Stimulated activated naive CD8-positive, alpha-beta T cell treated with anti-CD3 and anti-CD28 coated beads, Interleukin-15, Interleukin-2, amounts not matched to agents 100 ng/mL and 50 ng/mL, for 24 hours (primary cell): ENCODE measurements at regions not wholly inside any gene's neighbourhood (a gene's known extent, or its start where the extent isn't known, plus 50 kb on each side); places are given as distances from the start of the nearest gene placed in this dataset.

ENCODE experiments used
- H3K27ac Mint-ChIP-seq: one replicate; pipeline ENCODE4 v1.8.0; 2021; ENCODE audit warnings: mild to moderate bottlenecking, mixed read lengths
- H3K27me3 Mint-ChIP-seq: one replicate; pipeline ENCODE4 v1.8.0; 2021; ENCODE audit warnings: mixed read lengths
- H3K36me3 Mint-ChIP-seq: one replicate; pipeline ENCODE4 v1.8.0; 2021; ENCODE audit warnings: low read depth, mixed read lengths
- H3K4me1 Mint-ChIP-seq: one replicate; pipeline ENCODE4 v1.8.0; 2021; ENCODE audit warnings: low read depth, mixed read lengths
- H3K4me3 Mint-ChIP-seq: one replicate; pipeline ENCODE4 v1.8.0; 2021; ENCODE audit warnings: mild to moderate bottlenecking, mixed read lengths
- H3K9me3 Mint-ChIP-seq: one replicate; pipeline ENCODE4 v1.8.0; 2021; ENCODE audit warnings: mixed read lengths

DNA sequence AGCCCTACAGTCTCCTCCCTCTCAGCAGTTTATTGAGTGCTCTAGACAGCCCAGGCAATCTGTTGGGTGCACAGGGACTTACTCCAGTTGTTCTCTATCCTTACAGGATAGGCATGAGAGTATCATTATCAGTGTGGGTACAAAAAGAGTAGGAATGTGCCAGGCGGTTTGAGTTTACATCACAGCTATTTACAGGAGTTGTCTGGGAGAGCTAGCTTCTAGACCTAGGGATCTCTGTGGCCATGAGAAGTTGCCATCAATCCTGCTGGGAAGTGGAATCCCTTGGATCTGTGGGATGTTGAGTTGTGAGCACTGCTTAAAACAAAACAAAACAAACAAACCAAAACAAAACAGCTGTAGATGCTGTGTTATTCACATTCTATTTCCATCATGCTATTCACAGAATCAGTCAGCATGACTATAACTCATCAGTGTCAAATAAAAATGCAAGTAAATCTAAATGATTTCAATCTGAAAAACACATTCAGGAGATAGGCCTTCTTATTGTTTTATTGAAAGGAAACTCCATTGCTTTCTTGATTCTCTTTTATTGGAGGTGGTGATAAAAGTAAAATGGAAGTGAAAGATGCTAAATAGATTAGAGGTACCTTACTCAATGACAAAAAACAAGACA is 552.4 kb upstream of the ZNF608 start:
- Mint-ChIP-seq H3K36me3 (no peaks in the 10 kb centered on the region), H3K4me1 (no peaks in the 10 kb centered on the region), H3K4me3 (no peak overlapping the region), H3K9me3 (peaks cover 8% of the 10 kb centered on the region), H3K27ac (no peak overlapping the region), H3K27me3 (no peaks in the 10 kb centered on the region)

DNA sequence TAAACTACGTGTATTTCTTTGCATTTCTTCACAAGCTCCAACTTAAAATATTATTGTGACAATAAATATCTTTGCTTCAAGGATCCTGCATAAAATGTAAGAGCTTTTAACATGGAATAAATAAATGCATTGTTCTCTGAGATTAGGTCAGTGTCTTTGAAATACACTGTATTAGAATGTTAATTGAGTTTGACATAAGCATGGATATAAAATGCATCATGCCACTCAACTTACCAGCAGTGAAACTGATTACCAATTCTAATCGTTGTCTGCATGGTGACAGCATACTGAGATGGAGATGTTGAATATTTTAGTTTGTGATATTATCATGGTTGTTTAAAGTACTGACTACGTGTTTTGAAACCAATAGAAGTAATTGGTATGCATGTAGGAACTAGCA is 555.3 kb upstream of the ZNF608 start:
- Mint-ChIP-seq H3K27ac (no peak overlapping the region), H3K4me1 (no peaks in the 10 kb centered on the region), H3K9me3 (peaks cover under 1% of the 10 kb centered on the region), H3K36me3 (no peaks in the 10 kb centered on the region), H3K27me3 (no peaks in the 10 kb centered on the region), H3K4me3 (no peak overlapping the region)

DNA sequence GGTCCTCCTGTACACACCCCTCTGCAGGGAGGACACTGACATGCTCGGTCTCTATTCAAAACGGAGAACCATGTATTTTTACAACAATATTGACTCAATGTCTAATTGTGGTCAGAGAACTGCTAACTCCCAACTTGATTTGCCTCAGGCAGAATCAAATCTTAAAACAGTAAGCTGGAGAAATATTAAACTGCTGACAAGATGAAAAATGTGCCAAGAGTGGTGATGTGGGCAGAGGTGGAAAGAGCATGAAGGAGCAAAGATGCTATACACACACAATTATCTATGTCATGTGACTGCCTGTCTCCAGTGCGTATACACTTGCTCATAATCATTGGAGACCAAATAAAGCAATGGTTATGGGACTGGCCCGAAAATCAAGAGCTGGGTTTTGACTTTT is 556.1 kb upstream of the ZNF608 start:
- H3K36me3 Mint-ChIP-seq: no peaks in the 10 kb centered on the region
- peaks cover 2% of the 10 kb centered on the region for H3K9me3 Mint-ChIP-seq
- H3K27ac Mint-ChIP-seq: no peak overlapping the region
- no peaks in the 10 kb centered on the region for H3K27me3 Mint-ChIP-seq
- H3K4me1 Mint-ChIP-seq: no peaks in the 10 kb centered on the region
- no peak overlapping the region for H3K4me3 Mint-ChIP-seq

DNA sequence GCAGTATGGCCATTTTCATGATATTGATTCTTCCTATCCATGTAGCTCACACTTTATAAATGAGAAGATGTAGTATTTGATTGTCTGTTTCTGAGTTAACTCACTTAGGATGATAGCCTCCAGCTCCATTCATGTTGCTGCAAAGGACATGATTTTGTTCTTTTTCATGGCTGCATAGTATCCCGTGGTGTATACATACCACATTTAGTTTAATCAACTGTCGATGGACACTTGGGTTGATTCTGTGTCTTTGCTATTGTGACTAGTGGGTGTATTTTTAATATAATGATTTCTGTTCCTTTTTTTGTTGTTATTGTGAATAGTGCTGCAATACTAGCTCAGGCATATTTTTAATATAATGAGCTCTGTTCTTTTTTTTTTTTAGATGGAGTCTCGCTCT is 560.3 kb upstream of the ZNF608 start:
- Mint-ChIP-seq H3K9me3 (peaks cover 7% of the 10 kb centered on the region), H3K4me1 (no peaks in the 10 kb centered on the region)

DNA sequence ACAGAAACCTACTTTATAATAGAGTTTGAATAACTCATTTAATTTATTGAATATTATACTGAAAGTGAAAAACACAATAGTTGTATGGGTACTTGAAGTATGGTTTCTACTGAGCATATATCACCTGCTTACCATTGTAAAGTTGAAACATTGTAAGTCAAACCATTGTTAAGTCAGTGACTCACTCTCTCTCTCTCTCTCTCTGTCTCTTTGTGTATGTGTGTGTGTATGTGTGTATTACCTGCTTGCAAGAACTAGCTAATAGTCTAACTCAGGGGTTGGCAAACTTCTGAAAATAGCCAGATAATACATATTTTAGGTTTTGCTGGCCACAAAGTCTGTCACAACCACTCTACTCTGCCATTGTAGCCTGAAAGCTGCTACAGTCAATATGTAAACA is 564.3 kb upstream of the ZNF608 start:
- Mint-ChIP-seq H3K4me3 (no peak overlapping the region), H3K27ac (no peak overlapping the region), H3K4me1 (no peaks in the 10 kb centered on the region), H3K36me3 (no peaks in the 10 kb centered on the region), H3K9me3 (peaks cover 12% of the 10 kb centered on the region), H3K27me3 (no peaks in the 10 kb centered on the region)

More for the DNA sequence above, 560.3 kb upstream of the ZNF608 start:
- H3K27ac Mint-ChIP-seq: no peak overlapping the region
- no peaks in the 10 kb centered on the region for H3K27me3 Mint-ChIP-seq
- no peaks in the 10 kb centered on the region for H3K36me3 Mint-ChIP-seq
- no peak overlapping the region for H3K4me3 Mint-ChIP-seq

DNA sequence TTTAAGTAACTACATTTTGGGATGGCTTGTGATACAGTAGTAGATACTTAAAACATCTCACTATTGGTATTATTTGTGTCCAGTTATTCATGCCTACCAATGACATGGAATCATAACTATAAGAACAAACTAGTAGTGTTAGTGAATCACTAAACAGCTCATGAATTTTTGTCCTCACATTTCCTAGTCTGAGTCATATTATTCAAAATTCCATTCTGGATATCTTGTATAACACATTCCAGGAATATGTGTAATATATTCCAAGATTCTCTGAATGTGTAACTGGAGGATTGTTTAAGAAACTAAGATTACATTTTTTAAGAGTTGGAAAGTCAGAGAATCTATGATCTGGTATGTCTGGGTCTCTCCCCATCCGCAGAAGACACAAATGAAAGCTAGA is 565.3 kb upstream of the ZNF608 start:
- Mint-ChIP-seq H3K36me3 (no peaks in the 10 kb centered on the region), H3K4me1 (no peaks in the 10 kb centered on the region)

DNA sequence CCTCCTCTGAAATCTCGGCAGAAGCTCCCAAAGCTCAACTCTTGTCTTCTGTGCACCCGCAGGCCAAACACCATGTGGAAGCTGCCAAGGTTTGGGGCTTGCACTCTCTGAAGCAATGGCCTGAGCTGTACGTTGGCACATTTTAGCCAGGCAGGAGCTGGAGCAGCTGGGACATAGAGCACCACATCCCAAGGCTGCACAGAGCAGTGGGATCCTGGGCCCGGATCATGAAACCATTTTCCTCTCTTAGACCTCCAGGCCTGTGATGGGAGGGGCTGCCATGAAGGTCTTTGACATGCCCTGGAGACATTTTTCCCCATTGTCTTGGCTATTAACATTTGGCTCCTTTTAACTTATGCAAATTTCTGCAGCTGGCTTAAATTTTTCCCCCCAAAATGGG is 567.1 kb upstream of the ZNF608 start:
- H3K4me1 Mint-ChIP-seq: no peaks in the 10 kb centered on the region
- H3K4me3 Mint-ChIP-seq: no peak overlapping the region
- no peak overlapping the region for H3K27ac Mint-ChIP-seq
- no peaks in the 10 kb centered on the region for H3K36me3 Mint-ChIP-seq
- peaks cover 6% of the 10 kb centered on the region for H3K9me3 Mint-ChIP-seq
- H3K27me3 Mint-ChIP-seq: no peaks in the 10 kb centered on the region

More for the DNA sequence above, 565.3 kb upstream of the ZNF608 start:
- Mint-ChIP-seq H3K27ac (no peak overlapping the region), H3K4me3 (no peak overlapping the region), H3K9me3 (peaks cover 12% of the 10 kb centered on the region), H3K27me3 (no peaks in the 10 kb centered on the region)

DNA sequence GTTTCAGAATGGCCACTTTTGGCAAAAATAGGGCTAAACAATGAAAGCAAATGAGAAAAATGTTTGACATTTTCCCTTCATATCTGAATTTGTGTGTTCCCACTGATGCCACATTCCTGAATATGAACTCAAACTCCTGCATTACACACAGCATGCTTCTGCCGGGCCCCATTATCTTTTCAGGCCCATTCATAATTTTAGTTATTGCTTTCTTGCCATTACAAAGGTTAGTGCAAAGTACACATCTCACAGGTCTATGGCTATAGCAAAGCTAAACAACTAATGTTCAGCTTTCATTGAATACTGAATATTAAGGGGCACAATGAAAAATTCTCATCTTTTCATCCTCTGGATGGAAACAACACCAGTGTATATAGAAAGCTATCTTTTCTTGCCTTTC is 568.9 kb upstream of the ZNF608 start:
- Mint-ChIP-seq H3K9me3 (peaks cover 6% of the 10 kb centered on the region), H3K27me3 (no peaks in the 10 kb centered on the region), H3K4me3 (no peak overlapping the region), H3K4me1 (no peaks in the 10 kb centered on the region), H3K36me3 (no peaks in the 10 kb centered on the region), H3K27ac (no peak overlapping the region)

DNA sequence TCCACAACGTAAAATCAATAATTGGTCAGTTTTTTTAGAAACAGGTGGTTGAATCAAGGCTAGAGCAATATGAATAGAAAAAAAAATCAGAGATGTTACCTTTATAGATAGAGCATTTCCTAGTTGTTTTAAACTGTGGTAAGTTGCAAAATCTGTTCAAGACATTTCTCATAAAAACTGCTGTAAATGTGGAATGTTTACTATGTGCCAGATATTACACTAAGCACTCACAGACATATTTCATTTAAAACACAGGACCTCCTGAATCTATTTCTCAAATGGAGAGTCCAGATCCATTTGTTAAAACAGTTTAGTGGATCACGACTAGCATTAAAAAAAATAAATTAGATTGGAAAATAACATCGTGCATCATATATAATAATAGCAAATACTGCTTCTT is 570.0 kb upstream of the ZNF608 start:
- no peak overlapping the region for H3K27ac Mint-ChIP-seq
- no peaks in the 10 kb centered on the region for H3K4me1 Mint-ChIP-seq
- no peaks in the 10 kb centered on the region for H3K27me3 Mint-ChIP-seq
- peaks cover 6% of the 10 kb centered on the region for H3K9me3 Mint-ChIP-seq
- H3K4me3 Mint-ChIP-seq: no peak overlapping the region
- H3K36me3 Mint-ChIP-seq: no peaks in the 10 kb centered on the region

DNA sequence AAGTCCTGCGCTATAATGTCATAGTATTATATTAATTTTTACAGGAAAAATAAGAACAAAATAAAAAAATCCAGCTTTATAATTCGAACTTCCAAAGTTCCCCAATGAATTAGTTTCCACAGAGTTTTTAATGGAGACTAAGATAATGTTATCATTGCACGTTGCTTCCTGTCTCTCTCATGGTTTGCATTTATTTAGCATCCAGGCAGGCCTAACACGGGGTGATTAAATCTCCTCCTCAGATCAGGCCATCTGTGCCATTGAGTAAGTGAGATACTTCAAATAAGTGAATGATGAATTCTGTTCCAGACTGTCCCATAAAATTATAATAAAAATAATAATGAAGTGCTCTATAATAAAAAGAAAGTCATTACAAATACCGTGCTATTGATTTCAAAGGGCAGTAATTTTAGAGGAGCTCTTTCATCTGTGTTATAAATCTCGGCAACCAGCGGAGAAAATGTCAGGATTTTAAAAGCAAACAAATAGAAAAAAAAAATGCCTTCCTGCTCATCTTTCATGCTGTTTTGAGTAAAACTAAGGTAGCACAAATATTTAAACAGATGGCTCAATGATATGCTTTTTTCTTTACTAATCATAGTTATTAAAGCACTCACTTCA is 570.6 kb upstream of the ZNF608 start:
- Mint-ChIP-seq H3K36me3 (no peaks in the 10 kb centered on the region), H3K4me3 (no peak overlapping the region), H3K4me1 (no peaks in the 10 kb centered on the region), H3K27ac (no peak overlapping the region), H3K9me3 (peaks cover 6% of the 10 kb centered on the region), H3K27me3 (no peaks in the 10 kb centered on the region)

DNA sequence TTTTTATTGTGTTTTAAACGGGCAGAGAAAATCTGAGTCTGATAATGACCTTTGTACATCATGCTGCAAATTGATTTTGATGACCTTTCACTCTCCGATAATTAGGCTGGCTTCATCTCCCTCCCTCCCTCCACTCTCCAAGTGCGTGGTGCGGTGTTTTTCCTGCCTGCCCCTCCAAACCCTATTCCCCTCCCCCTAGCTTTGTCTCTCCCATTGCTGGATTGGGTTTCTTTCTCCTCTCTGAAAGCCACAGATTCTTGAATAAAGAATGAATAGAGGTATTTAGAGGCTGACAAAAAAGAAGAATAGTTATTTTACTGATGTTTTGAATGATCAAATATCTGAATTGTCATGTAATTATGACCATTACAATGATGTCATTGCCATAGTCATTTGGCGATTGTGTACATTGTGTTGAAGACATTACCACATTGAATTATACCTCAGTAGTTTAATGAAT is 571.1 kb upstream of the ZNF608 start:
- no peaks in the 10 kb centered on the region for H3K4me1 Mint-ChIP-seq
- no peak overlapping the region for H3K27ac Mint-ChIP-seq
- no peak overlapping the region for H3K4me3 Mint-ChIP-seq
- peaks cover 6% of the 10 kb centered on the region for H3K9me3 Mint-ChIP-seq
- H3K27me3 Mint-ChIP-seq: no peaks in the 10 kb centered on the region
- H3K36me3 Mint-ChIP-seq: no peaks in the 10 kb centered on the region

DNA sequence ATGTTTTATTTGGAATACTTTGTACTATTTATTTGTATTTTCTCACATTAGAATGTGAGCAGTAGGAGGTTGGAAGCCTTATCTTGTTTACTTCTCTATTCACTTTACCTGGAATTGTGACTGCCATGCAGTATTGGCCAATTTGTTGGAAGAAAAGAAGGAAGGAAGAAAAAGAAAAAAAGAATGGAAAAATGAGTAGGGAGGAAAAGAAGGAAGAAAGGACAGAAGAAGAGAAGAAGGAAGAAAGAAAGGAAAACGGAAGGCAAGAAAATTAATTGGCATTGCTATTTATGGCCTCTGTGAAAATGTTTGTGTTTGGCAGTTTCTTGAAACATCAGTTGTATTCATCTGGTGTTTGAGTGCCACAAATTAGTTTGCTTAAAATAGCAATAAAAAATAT is 575.2 kb upstream of the ZNF608 start:
- no peak overlapping the region for H3K4me3 Mint-ChIP-seq
- H3K27me3 Mint-ChIP-seq: no peaks in the 10 kb centered on the region
- no peaks in the 10 kb centered on the region for H3K4me1 Mint-ChIP-seq
- no peaks in the 10 kb centered on the region for H3K9me3 Mint-ChIP-seq
- H3K36me3 Mint-ChIP-seq: no peaks in the 10 kb centered on the region
- no peak overlapping the region for H3K27ac Mint-ChIP-seq

DNA sequence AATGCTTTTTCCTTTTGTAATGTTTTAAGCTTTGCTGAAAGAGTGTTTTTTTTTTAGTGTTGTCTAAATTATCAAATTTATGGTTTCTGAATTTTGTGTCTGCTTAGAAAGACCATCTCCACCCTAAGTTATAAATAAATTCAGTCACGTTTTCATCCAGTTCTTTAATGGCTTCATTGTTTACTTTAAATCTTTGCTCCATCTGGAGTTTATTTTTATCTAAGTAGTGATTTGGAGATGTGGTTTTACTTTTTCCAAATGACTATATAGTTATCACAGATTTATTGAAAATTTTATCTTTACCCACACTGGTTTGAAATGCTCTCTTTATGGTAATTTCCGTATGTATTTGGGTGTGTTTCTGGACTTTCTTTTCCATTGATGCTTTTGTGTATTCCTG is 577.2 kb upstream of the ZNF608 start:
- H3K27ac Mint-ChIP-seq: no peak overlapping the region
- H3K27me3 Mint-ChIP-seq: no peaks in the 10 kb centered on the region
- H3K4me3 Mint-ChIP-seq: no peak overlapping the region
- H3K9me3 Mint-ChIP-seq: no peaks in the 10 kb centered on the region
- H3K36me3 Mint-ChIP-seq: no peaks in the 10 kb centered on the region
- no peaks in the 10 kb centered on the region for H3K4me1 Mint-ChIP-seq

DNA sequence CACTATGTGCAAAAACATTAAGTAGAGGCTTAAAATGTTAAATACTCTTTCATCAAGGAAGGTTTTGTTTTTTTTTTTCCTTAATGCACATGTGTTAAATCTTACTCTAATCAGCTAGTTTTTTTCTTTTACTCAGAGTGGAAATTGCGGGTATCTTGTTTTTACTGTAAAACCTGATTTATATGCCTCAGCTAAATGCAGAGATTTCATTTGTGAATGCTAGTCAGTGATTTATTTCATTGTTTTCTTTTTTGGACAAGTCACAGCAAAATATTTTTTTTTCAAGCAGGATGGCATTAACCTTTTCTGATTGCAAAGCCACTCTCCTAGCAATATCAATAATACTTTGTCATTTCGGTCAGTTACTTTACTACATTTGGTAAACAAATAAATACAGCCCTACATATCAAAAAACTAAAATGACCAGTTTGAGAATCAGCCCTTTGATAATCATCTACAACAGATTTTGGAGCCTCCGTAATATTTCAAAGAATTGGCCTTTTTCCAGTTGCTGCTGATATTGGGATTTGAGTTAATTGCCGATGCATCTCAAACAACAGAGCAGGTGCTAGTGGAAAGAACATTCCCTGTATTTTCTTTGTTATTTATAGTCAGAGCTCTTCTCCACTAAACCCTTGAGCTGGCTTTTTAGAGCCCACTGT is 579.2 kb upstream of the ZNF608 start:
- no peaks in the 10 kb centered on the region for H3K27me3 Mint-ChIP-seq
- no peaks in the 10 kb centered on the region for H3K36me3 Mint-ChIP-seq
- H3K27ac Mint-ChIP-seq: no peak overlapping the region
- no peaks in the 10 kb centered on the region for H3K9me3 Mint-ChIP-seq
- H3K4me3 Mint-ChIP-seq: no peak overlapping the region
- no peaks in the 10 kb centered on the region for H3K4me1 Mint-ChIP-seq

DNA sequence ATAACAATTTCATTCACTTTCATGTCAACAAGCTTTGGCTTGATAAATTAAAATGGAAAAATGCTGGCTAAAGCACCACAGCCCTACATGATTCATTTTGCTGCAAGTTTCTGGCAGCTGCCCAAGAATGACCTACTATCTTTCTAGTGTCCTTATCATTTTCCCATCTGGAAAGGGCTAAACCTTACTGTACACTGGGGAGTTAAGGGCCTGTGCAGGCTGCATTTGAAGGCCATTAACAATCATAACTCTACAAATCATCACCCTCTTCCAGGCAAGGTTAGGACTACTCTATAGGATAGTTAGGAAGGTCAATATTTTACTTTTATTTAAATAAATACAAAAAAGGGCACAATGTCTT is 579.7 kb upstream of the ZNF608 start:
- Mint-ChIP-seq H3K27me3 (no peaks in the 10 kb centered on the region), H3K4me3 (no peak overlapping the region), H3K27ac (no peak overlapping the region), H3K36me3 (no peaks in the 10 kb centered on the region), H3K9me3 (no peaks in the 10 kb centered on the region), H3K4me1 (no peaks in the 10 kb centered on the region)

DNA sequence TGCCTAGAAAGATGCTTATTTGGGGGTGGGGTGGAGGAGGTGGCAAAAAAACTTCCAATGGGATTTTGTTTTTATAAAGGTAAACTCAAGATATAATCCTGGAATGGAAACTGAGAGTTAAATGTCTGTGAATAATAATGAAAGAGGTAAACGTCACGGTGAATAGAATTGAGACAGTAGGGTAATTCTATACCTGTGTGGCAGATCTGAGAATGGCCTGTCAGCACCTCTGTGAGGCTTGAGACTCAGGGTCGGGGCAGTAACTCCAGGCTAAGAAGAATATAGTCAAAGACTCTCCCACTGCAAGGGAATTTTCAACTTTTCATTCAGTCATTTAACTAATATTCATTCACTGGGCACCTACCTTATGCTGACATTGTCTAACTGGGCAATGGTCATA is 581.2 kb upstream of the ZNF608 start:
- no peak overlapping the region for H3K27ac Mint-ChIP-seq
- no peaks in the 10 kb centered on the region for H3K36me3 Mint-ChIP-seq
- no peak overlapping the region for H3K4me3 Mint-ChIP-seq
- H3K9me3 Mint-ChIP-seq: no peaks in the 10 kb centered on the region
- H3K4me1 Mint-ChIP-seq: no peaks in the 10 kb centered on the region
- H3K27me3 Mint-ChIP-seq: no peaks in the 10 kb centered on the region
